ENCODE measurements at regions not wholly inside any gene's neighbourhood (a gene's known extent, or its start where the extent isn't known, plus 50 kb on each side); places are given as distances from the start of the nearest gene placed in this dataset.

- ChIA-PET POLR2A (no interaction called here), CTCF (interaction anchor here (0.8 to 1.6 kb wide), 2 partner anchors 9 to 23 kb away, joined by 3 read pairs; no protein-coding TSS in a partner anchor)
- TF ChIP-seq, protein P1, sequence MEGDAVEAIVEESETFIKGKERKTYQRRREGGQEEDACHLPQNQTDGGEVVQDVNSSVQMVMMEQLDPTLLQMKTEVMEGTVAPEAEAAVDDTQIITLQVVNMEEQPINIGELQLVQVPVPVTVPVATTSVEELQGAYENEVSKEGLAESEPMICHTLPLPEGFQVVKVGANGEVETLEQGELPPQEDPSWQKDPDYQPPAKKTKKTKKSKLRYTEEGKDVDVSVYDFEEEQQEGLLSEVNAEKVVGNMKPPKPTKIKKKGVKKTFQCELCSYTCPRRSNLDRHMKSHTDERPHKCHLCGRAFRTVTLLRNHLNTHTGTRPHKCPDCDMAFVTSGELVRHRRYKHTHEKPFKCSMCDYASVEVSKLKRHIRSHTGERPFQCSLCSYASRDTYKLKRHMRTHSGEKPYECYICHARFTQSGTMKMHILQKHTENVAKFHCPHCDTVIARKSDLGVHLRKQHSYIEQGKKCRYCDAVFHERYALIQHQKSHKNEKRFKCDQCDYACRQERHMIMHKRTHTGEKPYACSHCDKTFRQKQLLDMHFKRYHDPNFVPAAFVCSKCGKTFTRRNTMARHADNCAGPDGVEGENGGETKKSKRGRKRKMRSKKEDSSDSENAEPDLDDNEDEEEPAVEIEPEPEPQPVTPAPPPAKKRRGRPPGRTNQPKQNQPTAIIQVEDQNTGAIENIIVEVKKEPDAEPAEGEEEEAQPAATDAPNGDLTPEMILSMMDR (IDR thresholded peaks at IDR 0.05; ENCODE audit: control extremely low read depth, extremely low read depth, low read depth, missing control alignments) = no peak
- DNase-seq (ENCODE audit: extremely low spot score) = no peak
These were observed 106.1 kb downstream of the SEC16B start for GRCh38 chr1:177863796-177864195.

- TF ChIP-seq, protein P1 (IDR thresholded peaks at IDR 0.05; ENCODE audit: control extremely low read depth, extremely low read depth, low read depth, missing control alignments) = no peak
- POLR2A ChIA-PET = no interaction called here
- no peak for DNase-seq (ENCODE audit: extremely low spot score)
- CTCF ChIA-PET = interaction anchor here (0.8 to 1.6 kb wide), 3 partner anchors 10 to 24 kb away, joined by 3 to 5 read pairs (median 3); no protein-coding TSS in a partner anchor
These were observed 106.9 kb downstream of the SEC16B start for GRCh38 chr1:177862916-177863315.

DNA sequence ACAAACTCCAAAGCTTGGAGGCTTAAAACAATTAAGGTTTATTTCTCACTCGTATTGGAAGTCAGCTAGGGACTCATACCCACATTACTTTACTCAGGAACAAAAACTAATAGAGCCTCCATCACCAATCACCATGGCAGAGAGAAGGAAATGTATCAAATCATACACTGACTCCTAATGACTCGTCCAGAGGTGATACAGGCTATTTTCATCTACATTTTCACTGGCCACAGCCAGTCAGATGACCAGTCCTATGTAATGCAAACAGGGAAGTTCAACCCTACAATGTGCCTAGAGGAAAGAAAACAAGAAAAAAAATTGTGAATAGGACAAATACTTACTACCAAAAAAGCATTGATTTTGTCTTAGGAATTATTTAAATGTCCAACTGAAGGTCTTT lies 110.3 kb downstream of the SEC16B start:
- CTCF ChIA-PET = no interaction called here
- POLR2A ChIA-PET = no interaction called here
- DNase-seq (ENCODE audit: extremely low spot score) = no peak
- TF ChIP-seq, protein P1 (IDR thresholded peaks at IDR 0.05; ENCODE audit: control extremely low read depth, extremely low read depth, low read depth, missing control alignments) = no peak

DNA sequence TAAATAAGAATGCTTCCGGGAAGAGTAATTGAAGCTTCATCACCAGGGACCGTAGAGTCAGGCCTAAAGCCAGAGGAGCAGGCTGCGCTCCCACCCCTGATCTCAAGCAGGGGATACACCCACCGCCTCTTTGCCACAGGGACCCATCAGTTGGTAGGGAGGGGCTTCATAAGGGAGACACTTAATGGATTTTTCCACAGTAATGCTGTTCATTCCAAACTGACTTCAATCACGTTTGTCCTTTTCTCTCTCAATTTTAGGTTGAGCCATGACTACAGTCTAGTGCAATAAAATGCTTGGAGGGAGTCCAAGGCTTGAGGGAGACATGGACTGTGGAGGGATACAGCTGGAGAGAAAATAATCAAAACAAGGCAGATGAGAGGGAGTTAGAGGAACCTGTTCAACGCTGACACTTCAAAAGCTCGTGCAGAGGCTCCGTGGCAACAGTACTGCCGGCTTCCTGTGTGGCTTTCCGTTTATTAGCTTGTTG lies 111.5 kb downstream of the SEC16B start:
- ChIA-PET POLR2A (no interaction called here), CTCF (interaction anchor here (1.2 kb wide), 1 partner anchor 16 kb away, joined by 3 read pairs; no protein-coding TSS in a partner anchor)
- TF ChIP-seq, protein P1 (IDR thresholded peaks at IDR 0.05; ENCODE audit: control extremely low read depth, extremely low read depth, low read depth, missing control alignments) = no peak
- no peak for DNase-seq (ENCODE audit: extremely low spot score)

DNA sequence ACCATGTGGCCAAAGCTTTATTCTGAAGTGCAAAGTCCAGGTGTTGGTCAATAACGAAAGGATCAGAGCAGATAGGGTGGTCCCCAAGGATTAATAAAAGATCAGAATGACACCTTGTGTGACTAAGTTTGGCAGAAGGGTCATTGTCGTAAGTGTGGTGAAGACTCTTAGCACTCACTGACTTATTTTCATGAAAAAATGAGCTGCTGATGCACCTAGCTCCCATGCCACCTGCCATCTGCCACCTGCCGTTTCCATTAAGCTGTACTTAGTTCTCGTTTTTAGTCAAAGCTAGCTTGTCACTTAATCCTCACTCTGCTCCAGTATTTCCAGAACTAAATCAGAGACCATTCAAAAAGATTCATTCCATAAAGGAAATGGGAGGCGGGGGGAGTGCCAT lies 112.6 kb downstream of the SEC16B start:
- ChIA-PET POLR2A (no interaction called here), CTCF (interaction anchor here (1.1 to 1.2 kb wide), 3 partner anchors 15 to 88 kb away, joined by 3 read pairs; no protein-coding TSS in a partner anchor)
- DNase-seq (ENCODE audit: extremely low spot score) = no peak
- TF ChIP-seq, protein P1 (IDR thresholded peaks at IDR 0.05; ENCODE audit: control extremely low read depth, extremely low read depth, low read depth, missing control alignments) = no peak

- TF ChIP-seq, protein P1 (IDR thresholded peaks at IDR 0.05; ENCODE audit: control extremely low read depth, extremely low read depth, low read depth, missing control alignments) = no peak
- no peak for DNase-seq (ENCODE audit: extremely low spot score)
- CTCF ChIA-PET = no interaction called here
- POLR2A ChIA-PET = no interaction called here
These were observed 114.9 kb downstream of the SEC16B start for GRCh38 chr1:177854951-177855350.
